H9 (cell line): ENCODE measurements at regions not wholly inside any gene's neighbourhood (a gene's known extent, or its start where the extent isn't known, plus 50 kb on each side); places are given as distances from the start of the nearest gene placed in this dataset.

ENCODE experiments used
- DNase-seq: peaks from one replicate; pipeline ENCODE4 v3.0.0-alpha.2; 2017
- H2AFZ ChIP-seq: one replicate; pipeline ENCODE4 v1.6.1; 2013; ENCODE audit warnings: mild to moderate bottlenecking, low read length, control low read depth, moderate library complexity
- H2AK5ac ChIP-seq: 2 replicates; pipeline ENCODE4 v1.6.1; 2013; ENCODE audit warnings: low read length, control low read depth, mixed read lengths; ENCODE audit not compliant: insufficient read length
- H2BK120ac ChIP-seq: one replicate; pipeline ENCODE4 v1.6.1; 2013; ENCODE audit warnings: low read depth, mild to moderate bottlenecking, low read length, control low read depth, inconsistent platforms; ENCODE audit not compliant: poor library complexity, severe bottlenecking
- H2BK12ac ChIP-seq: 2 replicates; pipeline ENCODE4 v1.6.1; 2013; ENCODE audit warnings: low read length, control low read depth, mixed read lengths, low read depth; ENCODE audit not compliant: insufficient read length
- H2BK15ac ChIP-seq: 2 replicates; pipeline ENCODE4 v1.6.1; 2013; ENCODE audit warnings: low read depth, low read length, control low read depth
- H2BK20ac ChIP-seq: one replicate; pipeline ENCODE4 v1.6.1; 2013; ENCODE audit warnings: low read depth, mild to moderate bottlenecking, low read length, control low read depth, inconsistent platforms; ENCODE audit not compliant: poor library complexity, severe bottlenecking
- H2BK5ac ChIP-seq: 2 replicates; pipeline ENCODE4 v1.6.1; 2013; ENCODE audit warnings: low read length, control low read depth, mixed read lengths; ENCODE audit not compliant: insufficient read length
- H3K14ac ChIP-seq: 2 replicates; pipeline ENCODE4 v1.6.1; 2013; ENCODE audit warnings: low read length, control low read depth; ENCODE audit not compliant: insufficient read depth
- H3K18ac ChIP-seq: 2 replicates; pipeline ENCODE4 v1.6.1; 2013; ENCODE audit warnings: low read depth, mild to moderate bottlenecking, mixed read lengths, low read length, control low read depth; ENCODE audit not compliant: insufficient read length
- H3K23ac ChIP-seq: 2 replicates; pipeline ENCODE4 v1.6.1; 2013; ENCODE audit warnings: low read length, control low read depth, mixed read lengths, low read depth; ENCODE audit not compliant: insufficient read length
- H3K23me2 ChIP-seq: 2 replicates; pipeline ENCODE4 v1.6.1; 2013; ENCODE audit warnings: low read depth, mild to moderate bottlenecking, mixed read lengths, low read length, control low read depth; ENCODE audit not compliant: insufficient read length, poor library complexity, severe bottlenecking
- H3K27ac ChIP-seq: 2 replicates; pipeline ENCODE4 v1.5.1; 2013; ENCODE audit warnings: low read length, control low read depth, mixed read lengths, low read depth; ENCODE audit not compliant: insufficient read length
- H3K27me3 ChIP-seq: 2 replicates; pipeline ENCODE4 v1.6.1; 2013; ENCODE audit warnings: low read length, control low read depth, inconsistent platforms; ENCODE audit not compliant: insufficient read depth
- H3K4ac ChIP-seq: 2 replicates; pipeline ENCODE4 v1.6.1; 2013; ENCODE audit warnings: low read depth, mild to moderate bottlenecking, control low read depth, inconsistent platforms, low read length, moderate library complexity
- H3K4me1 ChIP-seq: 2 replicates; pipeline ENCODE4 v1.6.1; 2013; ENCODE audit warnings: low read length, control low read depth, inconsistent platforms; ENCODE audit not compliant: insufficient read depth
- H3K4me2 ChIP-seq: 2 replicates; pipeline ENCODE4 v1.6.1; 2013; ENCODE audit warnings: low read length, control low read depth, mixed read lengths; ENCODE audit not compliant: insufficient read length, insufficient read depth
- H3K56ac ChIP-seq: 2 replicates; pipeline ENCODE4 v1.6.1; 2013; ENCODE audit warnings: low read depth, mild to moderate bottlenecking, mixed read lengths, low read length, control low read depth; ENCODE audit not compliant: insufficient read length
- H3K79me1 ChIP-seq: 2 replicates; pipeline ENCODE4 v1.6.1; 2013; ENCODE audit warnings: low read depth, mild to moderate bottlenecking, moderate library complexity, low read length, control low read depth, inconsistent platforms; ENCODE audit not compliant: insufficient read depth, poor library complexity, severe bottlenecking
- H3K79me2 ChIP-seq: 2 replicates; pipeline ENCODE4 v1.6.1; 2013; ENCODE audit warnings: low read length, control low read depth, inconsistent platforms; ENCODE audit not compliant: insufficient read depth
- H3K9ac ChIP-seq: 2 replicates; pipeline ENCODE4 v1.6.1; 2013; ENCODE audit warnings: low read length, control low read depth, mixed read lengths; ENCODE audit not compliant: insufficient read length; ENCODE audit errors: extremely low read depth
- H3K9me3 ChIP-seq: one replicate; pipeline ENCODE4 v1.6.1; 2013; ENCODE audit warnings: low read depth, low read length, inconsistent platforms; ENCODE audit not compliant: control insufficient read depth
- H3T11ph ChIP-seq: one replicate; pipeline ENCODE4 v1.6.1; 2013; ENCODE audit warnings: mild to moderate bottlenecking, low read length, control low read depth, inconsistent platforms
- H4K20me1 ChIP-seq: one replicate; pipeline ENCODE4 v1.6.1; 2013; ENCODE audit not compliant: control insufficient read depth, insufficient read length, insufficient read depth
- H4K5ac ChIP-seq: 2 replicates; pipeline ENCODE4 v1.6.1; 2013; ENCODE audit warnings: low read depth, mild to moderate bottlenecking, mixed read lengths, low read length, control low read depth; ENCODE audit not compliant: insufficient read length
- H4K8ac ChIP-seq: replicated peaks from 2 replicates; pipeline ENCODE4 v1.6.1; 2013; ENCODE audit warnings: low read length, control low read depth, mixed read lengths, low read depth; ENCODE audit not compliant: insufficient read length
- H4K91ac ChIP-seq: 2 replicates; pipeline ENCODE4 v1.6.1; 2013; ENCODE audit warnings: low read depth, mild to moderate bottlenecking, moderate library complexity, mixed read lengths, low read length, control low read depth; ENCODE audit not compliant: insufficient read length
- H3K27ac Mint-ChIP-seq, 3 experiments: 2 replicates in 2 of 3; 3 replicates in 1 of 3; pipeline ENCODE4 v1.8.0; 2020 to 2021; ENCODE audit warnings: mixed read lengths in 3 of 3, mild to moderate bottlenecking in 1 of 3, moderate library complexity in 1 of 3
- H3K27me3 Mint-ChIP-seq: 2 replicates; pipeline ENCODE4 v1.8.0; 2021; ENCODE audit warnings: low read depth, mild to moderate bottlenecking, moderate library complexity, mixed read lengths
- H3K36me3 Mint-ChIP-seq, 3 experiments: 2 replicates in 2 of 3; 3 replicates in 1 of 3; pipeline ENCODE4 v1.8.0; 2020 to 2021; ENCODE audit warnings: low read depth in 3 of 3, mixed read lengths in 3 of 3; ENCODE audit not compliant: insufficient read depth in 1 of 3
- H3K4me1 Mint-ChIP-seq, 2 experiments: 2 replicates each; pipeline ENCODE4 v1.8.0; 2020; ENCODE audit warnings: mixed read lengths in 2 of 2
- H3K4me3 Mint-ChIP-seq, 2 experiments: 2 replicates in 1 of 2; 3 replicates in 1 of 2; pipeline ENCODE4 v1.8.0; 2020 to 2021; ENCODE audit warnings: mild to moderate bottlenecking in 2 of 2, mixed read lengths in 2 of 2, moderate library complexity in 1 of 2
- H3K9me3 Mint-ChIP-seq, 2 experiments: 2 replicates in 1 of 2; 3 replicates in 1 of 2; pipeline ENCODE4 v1.8.0; 2020; ENCODE audit warnings: mild to moderate bottlenecking in 2 of 2, mixed read lengths in 2 of 2, moderate library complexity in 1 of 2
- CTCF ChIP-seq: fragments of 200-600 bp; sonication (generic); conservative IDR thresholded peaks from 3 replicates; pipeline ENCODE4 v1.8.0; 2021; ENCODE audit warnings: antibody characterized with exemption, mild to moderate bottlenecking
- WGBS: extraction: QIAGEN DNeasy Blood & Tissue Kit; methylation state at CpG from one replicate; pipeline ENCODE4 v1.1.7; 2013; ENCODE audit warnings: missing lambda C conversion rate, low lambda C conversion rate, mixed read lengths; ENCODE audit not compliant: insufficient read length; ENCODE audit errors: extremely low coverage; 5-methylcytosine and 5-hydroxymethylcytosine counted together

- Histone ChIP-seq H3K4me1 (no peaks in the 10 kb centered on the region), H3K9me3 (no peaks in the 10 kb centered on the region), H2BK12ac (no peak overlapping the region), H3K23me2 (no peaks in the 10 kb centered on the region), H3K27ac (no peak overlapping the region), H2BK15ac (no peak overlapping the region), H2BK120ac (no peak overlapping the region), H2BK20ac (no peak overlapping the region), H3K14ac (no peak overlapping the region), H4K91ac (no peak overlapping the region), H2AK5ac (no peak overlapping the region), H3K9ac (no peak overlapping the region), H3K4me2 (no peak overlapping the region), H3T11ph (no peak overlapping the region), H3K27me3 (no peaks in the 10 kb centered on the region), H3K18ac (no peak overlapping the region), H3K56ac (no peak overlapping the region), H4K8ac (no peak overlapping the region), H3K4ac (no peak overlapping the region), H2AFZ (no peak overlapping the region), H3K79me2 (no peaks in the 10 kb centered on the region), H3K79me1 (no peaks in the 10 kb centered on the region), H2BK5ac (no peak overlapping the region), H4K5ac (no peak overlapping the region), H3K23ac (no peak overlapping the region), H4K20me1 (peaks cover 1% of the 10 kb centered on the region)
- peak; percentile 83 for TF ChIP-seq CTCF
- DNase-seq: peak; percentile 89
- H3K4me1 Mint-ChIP-seq: peaks cover 0 to 5% of the 10 kb centered on the region in 2 experiments; a peak in 2 of 4 replicates
- no peaks in the 10 kb centered on the region for H3K36me3 Mint-ChIP-seq
- no peak overlapping the region for H3K4me3 Mint-ChIP-seq
- H3K9me3 Mint-ChIP-seq: no peaks in the 10 kb centered on the region
- H3K27ac Mint-ChIP-seq: no peak overlapping the region
- peaks cover 46% of the 10 kb centered on the region for H3K27me3 Mint-ChIP-seq
- no CpG with 5 or more reads among the region's 6 CpGs for WGBS
These were observed 226.8 kb downstream of the LMX1A start for GRCh38 chr1:165129568-165130164.
